Neural progenitor cell (in vitro differentiated cells): ENCODE measurements at regions not wholly inside any gene's neighbourhood (a gene's known extent, or its start where the extent isn't known, plus 50 kb on each side); places are given as distances from the start of the nearest gene placed in this dataset.
"Not testable (repeated sequence)": the region's sequence is repeated elsewhere in the genome, so short reads cannot be mapped to it uniquely, and the experiment has no call there.

Experiments
- DNase-seq: peaks from one replicate; pipeline ENCODE4 v3.0.0-alpha.2; 2016; ENCODE audit warnings: low spot score
- H2AFZ ChIP-seq: fragments of 200-600 bp; sonication (generic); replicated peaks from 2 replicates; pipeline ENCODE4 v1.6.1; 2016; ENCODE audit warnings: antibody characterized with exemption
- H3F3A ChIP-seq: fragments of 200-600 bp; sonication (generic); 2 replicates; pipeline ENCODE4 v1.6.1; 2016; ENCODE audit warnings: antibody characterized with exemption, low read depth
- H3K27ac ChIP-seq: fragments of 200-600 bp; sonication (generic); 2 replicates; pipeline ENCODE4 v1.5.1; 2016; ENCODE audit warnings: mild to moderate bottlenecking
- H3K27me3 ChIP-seq: fragments of 200-600 bp; sonication (generic); 2 replicates; pipeline ENCODE4 v1.6.1; 2016; ENCODE audit warnings: mild to moderate bottlenecking, moderate library complexity
- H3K36me3 ChIP-seq: fragments of 200-600 bp; sonication (generic); 2 replicates; pipeline ENCODE4 v1.5.1; 2016
- H3K4me1 ChIP-seq: fragments of 200-600 bp; sonication (generic); 2 replicates; pipeline ENCODE4 v1.6.1; 2016; ENCODE audit warnings: mixed run types
- H3K4me2 ChIP-seq: fragments of 200-600 bp; sonication (generic); 2 replicates; pipeline ENCODE4 v1.6.1; 2016
- H3K4me3 ChIP-seq: fragments of 200-600 bp; sonication (generic); 2 replicates; pipeline ENCODE4 v1.5.1; 2016
- H3K79me2 ChIP-seq: fragments of 200-600 bp; sonication (generic); 2 replicates; pipeline ENCODE4 v1.6.1; 2016; ENCODE audit warnings: low read depth
- H3K9ac ChIP-seq: fragments of 200-600 bp; sonication (generic); 2 replicates; pipeline ENCODE4 v1.6.1; 2016
- H3K9me3 ChIP-seq: fragments of 200-600 bp; sonication (generic); 2 replicates; pipeline ENCODE4 v1.5.1; 2016; ENCODE audit warnings: low read depth
- H4K20me1 ChIP-seq: fragments of 200-600 bp; sonication (generic); 2 replicates; pipeline ENCODE4 v1.6.1; 2016; ENCODE audit warnings: low read depth
- H3K27ac Mint-ChIP-seq: 3 replicates; pipeline ENCODE4 v1.8.0; 2021; ENCODE audit warnings: mixed read lengths
- H3K27me3 Mint-ChIP-seq: 2 replicates; pipeline ENCODE4 v1.8.0; 2022; ENCODE audit warnings: low read depth, mild to moderate bottlenecking, inconsistent platforms, moderate library complexity, mixed read lengths; ENCODE audit not compliant: insufficient read depth
- H3K36me3 Mint-ChIP-seq: 3 replicates; pipeline ENCODE4 v1.8.0; 2021; ENCODE audit warnings: mixed read lengths
- H3K4me1 Mint-ChIP-seq: 3 replicates; pipeline ENCODE4 v1.8.0; 2021; ENCODE audit warnings: mixed read lengths
- H3K4me3 Mint-ChIP-seq: 3 replicates; pipeline ENCODE4 v1.8.0; 2021; ENCODE audit warnings: mild to moderate bottlenecking, moderate library complexity, mixed read lengths
- H3K9me3 Mint-ChIP-seq: 3 replicates; pipeline ENCODE4 v1.8.0; 2020; ENCODE audit warnings: mixed read lengths
- CTCF ChIP-seq: fragments of 200-600 bp; sonication (generic); IDR thresholded peaks from 2 replicates; pipeline ENCODE4 v1.5.1; 2017; ENCODE audit warnings: antibody characterized with exemption, mild to moderate bottlenecking
- EZH2 ChIP-seq: fragments of 200-600 bp; sonication (generic); IDR thresholded peaks from 2 replicates; pipeline ENCODE4 v1.6.1; 2017; ENCODE audit warnings: antibody characterized with exemption, mild to moderate bottlenecking, moderate library complexity
- EZH2phosphoT487 ChIP-seq: fragments of 200-600 bp; sonication (generic); IDR thresholded peaks from 2 replicates; pipeline ENCODE4 v1.6.1; 2017; ENCODE audit warnings: antibody characterized with exemption

- no peak for DNase-seq
- no peak overlapping the region for H2AFZ ChIP-seq
- H3K4me1 Mint-ChIP-seq, result peaks cover 7% of the 10 kb centered on the region
Observed at GRCh38 chr12:54716261-54716660, 68.1 kb upstream of the DCD start.

GRCh38 chr12:54713876-54714275 is 65.7 kb upstream of the DCD start:
- H3K9ac ChIP-seq, H3K4me3 Mint-ChIP-seq, H3K36me3 Mint-ChIP-seq, H3K4me3 ChIP-seq, H4K20me1 ChIP-seq, H3K9me3 Mint-ChIP-seq, H3F3A ChIP-seq, H3K79me2 ChIP-seq, H2AFZ ChIP-seq, H3K9me3 ChIP-seq, H3K27me3 Mint-ChIP-seq, H3K4me2 ChIP-seq, H3K36me3 ChIP-seq, H3K4me1 Mint-ChIP-seq, DNase-seq, H3K27ac Mint-ChIP-seq, H3K27ac ChIP-seq: not testable (repeated sequence)
- H3K27me3 ChIP-seq, result peaks cover 12% of the 10 kb centered on the region
- peaks cover 17% of the 10 kb centered on the region for H3K4me1 ChIP-seq

More at GRCh38 chr12:54716261-54716660, 68.1 kb upstream of the DCD start:
- H3K79me2 ChIP-seq, result no peaks in the 10 kb centered on the region
- H3K36me3 ChIP-seq, result no peaks in the 10 kb centered on the region
- Mint-ChIP-seq H3K36me3 (no peaks in the 10 kb centered on the region), H3K27me3 (peaks cover 2% of the 10 kb centered on the region), H3K9me3 (no peaks in the 10 kb centered on the region), H3K4me3 (no peak overlapping the region), H3K27ac (no peak overlapping the region)
- H3K4me3 ChIP-seq, result no peak overlapping the region
- no peaks in the 10 kb centered on the region for H4K20me1 ChIP-seq
- peaks cover 5% of the 10 kb centered on the region for H3F3A ChIP-seq
- no peak overlapping the region for H3K4me2 ChIP-seq
- H3K9me3 ChIP-seq, result no peaks in the 10 kb centered on the region
- TF ChIP-seq CTCF (no peak), EZH2 (no peak), EZH2phosphoT487 (no peak)
- peaks cover 12% of the 10 kb centered on the region for H3K27me3 ChIP-seq
- no peak overlapping the region for H3K9ac ChIP-seq
- H3K4me1 ChIP-seq, result peaks cover 17% of the 10 kb centered on the region
- H3K27ac ChIP-seq, result no peak overlapping the region

- no peak for TF ChIP-seq EZH2phosphoT487
- no peak for TF ChIP-seq CTCF
- no peak for TF ChIP-seq EZH2
- H3K27ac ChIP-seq, result no peak overlapping the region
- peaks cover 12% of the 10 kb centered on the region for H3K27me3 ChIP-seq
- H3K79me2 ChIP-seq, result no peaks in the 10 kb centered on the region
- H3K9ac ChIP-seq, result no peak overlapping the region
- H3K4me1 Mint-ChIP-seq, result peaks cover 7% of the 10 kb centered on the region
- peaks cover 17% of the 10 kb centered on the region for H3K4me1 ChIP-seq
- peaks cover 2% of the 10 kb centered on the region for H3K27me3 Mint-ChIP-seq
- DNase-seq, result no peak
- H4K20me1 ChIP-seq, result no peaks in the 10 kb centered on the region
- H3K9me3 ChIP-seq, result no peaks in the 10 kb centered on the region
- H3K27ac Mint-ChIP-seq, result no peak overlapping the region
- no peaks in the 10 kb centered on the region for H3K36me3 ChIP-seq
- H3K4me3 Mint-ChIP-seq, result no peak overlapping the region
- H2AFZ ChIP-seq, result no peak overlapping the region
- H3K4me2 ChIP-seq, result no peak overlapping the region
- H3F3A ChIP-seq, result peaks cover 5% of the 10 kb centered on the region
- no peaks in the 10 kb centered on the region for H3K36me3 Mint-ChIP-seq
- peaks cover 2% of the 10 kb centered on the region for H3K9me3 Mint-ChIP-seq
- no peak overlapping the region for H3K4me3 ChIP-seq
Observed at GRCh38 chr12:54711669-54712068, 63.5 kb upstream of the DCD start.

- Mint-ChIP-seq H3K4me1 (no peaks in the 10 kb centered on the region), H3K27ac (no peak overlapping the region), H3K27me3 (peaks cover 6% of the 10 kb centered on the region), H3K4me3 (no peak overlapping the region), H3K9me3 (peaks cover 2% of the 10 kb centered on the region), H3K36me3 (no peaks in the 10 kb centered on the region)
- H3K4me1 ChIP-seq, result no peaks in the 10 kb centered on the region
- no peaks in the 10 kb centered on the region for H3K79me2 ChIP-seq
- H3K27me3 ChIP-seq, result peaks cover 12% of the 10 kb centered on the region
- no peak overlapping the region for H3K27ac ChIP-seq
- no peak for TF ChIP-seq EZH2
- no peak for TF ChIP-seq EZH2phosphoT487
- TF ChIP-seq CTCF, result no peak
- no peak overlapping the region for H3K4me3 ChIP-seq
- no peak for DNase-seq
- no peaks in the 10 kb centered on the region for H3F3A ChIP-seq
- H3K9ac ChIP-seq, result no peak overlapping the region
- H3K36me3 ChIP-seq, result no peaks in the 10 kb centered on the region
- no peak overlapping the region for H3K4me2 ChIP-seq
- no peaks in the 10 kb centered on the region for H4K20me1 ChIP-seq
- H3K9me3 ChIP-seq, result no peaks in the 10 kb centered on the region
- no peak overlapping the region for H2AFZ ChIP-seq
Observed at GRCh38 chr12:54708826-54709225, 60.7 kb upstream of the DCD start.
